SK-N-SH (cell line): ENCODE measurements at regions not wholly inside any gene's neighbourhood (a gene's known extent, or its start where the extent isn't known, plus 50 kb on each side); places are given as distances from the start of the nearest gene placed in this dataset.

ENCODE experiments used
- CTCF ChIA-PET: fragments of 300-600, 350-600 bp; formaldehyde crosslinking; extraction: SDS; loops from one replicate; lab custom pipeline; 2021; lab: Yijun Ruan, JAX
- POLR2A ChIA-PET: fragments of 350-600 bp; sonication (Branson Sonifier 250); formaldehyde crosslinking; extraction: SDS; loops from one replicate; lab custom pipeline; 2020; ENCODE audit warnings: antibody characterized with exemption, inconsistent platforms; lab: Yijun Ruan, JAX
- DNase-seq: peaks from one replicate; pipeline ENCODE4 v3.0.0; 2012
- H2AFZ ChIP-seq: fragments of 200-600 bp; sonication (generic); 2 replicates; pipeline ENCODE4 v1.8.1; 2016; ENCODE audit warnings: antibody characterized with exemption, mild to moderate bottlenecking, low read depth
- H3F3A ChIP-seq: fragments of 200-600 bp; sonication (generic); replicated peaks from 2 replicates; pipeline ENCODE3; 2016; ENCODE audit warnings: antibody characterized with exemption, mild to moderate bottlenecking; ENCODE audit not compliant: insufficient read depth
- H3K27ac ChIP-seq, 2 experiments: fragments of 200-500 bp in 1 of 2; fragments of 200-600 bp in 1 of 2; sonication (Bioruptor generic) in 1 of 2; sonication (generic), shearing (Covaris generic) in 1 of 2; 2 replicates each; pipeline versions ENCODE4 v1.5.1 to v1.6.1; 2014 to 2016; ENCODE audit warnings: low read depth in 2 of 2, inconsistent platforms in 1 of 2, low read length in 1 of 2, mild to moderate bottlenecking in 1 of 2, mixed read lengths in 1 of 2
- H3K27me3 ChIP-seq: fragments of 200-600 bp; sonication (generic), shearing (Covaris generic); 2 replicates; pipeline ENCODE4 v1.6.1; 2016; ENCODE audit warnings: mixed run types; ENCODE audit not compliant: insufficient read depth
- H3K36me3 ChIP-seq, 2 experiments: fragments of 200-500 bp in 1 of 2; fragments of 200-600 bp in 1 of 2; sonication (Bioruptor generic) in 1 of 2; sonication (generic) in 1 of 2; replicated peaks in 1 of 2; 2 replicates each; pipeline versions ENCODE3 to v1.5.1; 2014 to 2016; ENCODE audit warnings: low read length in 1 of 2, mild to moderate bottlenecking in 1 of 2; ENCODE audit not compliant: insufficient read depth in 2 of 2, control insufficient read depth in 1 of 2
- H3K4me1 ChIP-seq, 2 experiments: fragments of 200-500 bp in 1 of 2; fragments of 200-600 bp in 1 of 2; sonication (Bioruptor generic) in 1 of 2; sonication (generic), shearing (Covaris generic) in 1 of 2; 2 replicates each; pipeline versions ENCODE4 v1.5.1 to v1.6.1; 2014 to 2016; ENCODE audit warnings: low read depth in 1 of 2, low read length in 1 of 2, mixed run types in 1 of 2; ENCODE audit not compliant: insufficient read depth in 2 of 2, control insufficient read depth in 1 of 2
- H3K4me2 ChIP-seq: fragments of 200-600 bp; sonication (generic), shearing (Covaris generic); 2 replicates; pipeline ENCODE4 v1.6.1; 2017; ENCODE audit warnings: mixed run types
- H3K4me3 ChIP-seq, 2 experiments: fragments of 200-500 bp in 1 of 2; fragments of 200-600 bp in 1 of 2; sonication (Bioruptor generic) in 1 of 2; sonication (generic), shearing (Covaris generic) in 1 of 2; 2 replicates each; pipeline versions ENCODE4 v1.5.1 to v1.8.1; 2014 to 2016; ENCODE audit warnings: low read depth in 2 of 2, inconsistent platforms in 1 of 2, low read length in 1 of 2, mild to moderate bottlenecking in 1 of 2, mixed read lengths in 1 of 2, moderate library complexity in 1 of 2
- H3K79me2 ChIP-seq: fragments of 200-600 bp; sonication (generic); 2 replicates; pipeline ENCODE4 v1.8.1; 2017; ENCODE audit warnings: mild to moderate bottlenecking; ENCODE audit not compliant: insufficient read depth
- H3K9ac ChIP-seq: fragments of 200-600 bp; sonication (generic); 2 replicates; pipeline ENCODE4 v1.6.1; 2017; ENCODE audit warnings: mixed run types
- H3K9me2 ChIP-seq: fragments of 200-600 bp; sonication (generic); 2 replicates; pipeline ENCODE4 v1.6.1; 2017; ENCODE audit warnings: mixed run types
- H3K9me3 ChIP-seq: fragments of 200-600 bp; sonication (generic); 2 replicates; pipeline ENCODE4 v1.6.1; 2017; ENCODE audit warnings: mixed run types, mild to moderate bottlenecking, moderate library complexity
- H4K20me1 ChIP-seq: fragments of 200-600 bp; sonication (generic); 2 replicates; pipeline ENCODE4 v1.6.1; 2017; ENCODE audit warnings: mild to moderate bottlenecking, mixed run types; ENCODE audit not compliant: insufficient read depth
- CHD2 ChIP-seq: fragments of 150-350 bp; IDR thresholded peaks from 2 replicates; pipeline ENCODE4 v1.6.1; 2018; ENCODE audit warnings: low read length; ENCODE audit not compliant: partially characterized antibody
- EP300 ChIP-seq, 2 experiments: IDR thresholded peaks; 2 replicates each; pipeline versions ENCODE4 v1.4.0 to v1.6.1; 2012; ENCODE audit warnings: borderline replicate concordance in 1 of 2, low read depth in 1 of 2, low read length in 1 of 2
- EZH2phosphoT487 ChIP-seq: fragments of 200-600 bp; sonication (generic); IDR thresholded peaks from 2 replicates; pipeline ENCODE4 v1.6.1; 2017; ENCODE audit warnings: low read depth, mixed run types, mild to moderate bottlenecking, antibody characterized with exemption, moderate library complexity, borderline replicate concordance
- FOSL2 ChIP-seq: IDR thresholded peaks from 2 replicates; pipeline ENCODE4 v1.4.0; 2012; ENCODE audit warnings: low read depth, mild to moderate bottlenecking, moderate library complexity, borderline replicate concordance
- FOXM1 ChIP-seq: IDR thresholded peaks from 2 replicates; pipeline ENCODE4 v1.4.0; 2012; ENCODE audit warnings: low read depth, mild to moderate bottlenecking
- GABPA ChIP-seq: IDR thresholded peaks from 2 replicates; pipeline ENCODE4 v1.4.0; 2012; ENCODE audit warnings: low read depth, mild to moderate bottlenecking
- IRF3 ChIP-seq: fragments of 150-350 bp; IDR thresholded peaks from 2 replicates; pipeline ENCODE4 v1.6.1; 2016; ENCODE audit warnings: mild to moderate bottlenecking, low read depth, low read length
- JUND ChIP-seq: IDR thresholded peaks from 2 replicates; pipeline ENCODE4 v1.4.0; 2012
- MEF2A ChIP-seq: IDR thresholded peaks from 2 replicates; pipeline ENCODE4 v1.4.0; 2012; ENCODE audit warnings: low read depth, borderline replicate concordance
- MXI1 ChIP-seq: IDR thresholded peaks from 2 replicates; pipeline ENCODE4 v1.6.1; 2012; ENCODE audit warnings: mild to moderate bottlenecking, low read depth, low read length, improper control_type of control experiment
- PBX3 ChIP-seq: IDR thresholded peaks from 2 replicates; pipeline ENCODE4; 2012
- POLR2AphosphoS5 ChIP-seq: IDR thresholded peaks from 2 replicates; pipeline ENCODE4 v1.6.1; 2012; ENCODE audit warnings: low read depth, low read length
- RCOR1 ChIP-seq: fragments of 150-350 bp; IDR thresholded peaks from 2 replicates; pipeline ENCODE4 v1.6.1; 2017; ENCODE audit warnings: antibody characterized with exemption, low read length
- REST ChIP-seq: IDR thresholded peaks from 2 replicates; pipeline ENCODE4 v1.6.1; 2012; ENCODE audit warnings: mild to moderate bottlenecking, low read depth, low read length, moderate library complexity
- RFX5 ChIP-seq: IDR thresholded peaks from 2 replicates; pipeline ENCODE4 v1.6.1; 2012; ENCODE audit warnings: mild to moderate bottlenecking, improper control_type of control experiment, low read length
- RXRA ChIP-seq: IDR thresholded peaks from 2 replicates; pipeline ENCODE4 v1.4.0; 2012; ENCODE audit warnings: low read depth, mild to moderate bottlenecking, borderline replicate concordance
- SIN3A ChIP-seq: IDR thresholded peaks from 2 replicates; pipeline ENCODE4 v1.6.1; 2012; ENCODE audit warnings: low read depth, mild to moderate bottlenecking, low read length, moderate library complexity, borderline replicate concordance
- SMC3 ChIP-seq: IDR thresholded peaks from 2 replicates; pipeline ENCODE4 v1.6.1; 2012; ENCODE audit warnings: low read depth, low read length, improper control_type of control experiment
- TCF12 ChIP-seq: IDR thresholded peaks from 2 replicates; pipeline ENCODE4 v1.4.0; 2012
- USF2 ChIP-seq: fragments of 150-350 bp; IDR thresholded peaks from 2 replicates; pipeline ENCODE4 v1.6.1; 2017; ENCODE audit warnings: antibody characterized with exemption, low read length, low read depth, borderline replicate concordance
- YY1 ChIP-seq: IDR thresholded peaks from 2 replicates; pipeline ENCODE4 v1.4.0; 2012; ENCODE audit warnings: low read depth, mild to moderate bottlenecking
- WGBS: methylation state at CpG from one replicate; pipeline ENCODE4 v1.1.6; 2017; ENCODE audit warnings: low lambda C conversion rate; 5-methylcytosine and 5-hydroxymethylcytosine counted together

GRCh38 chr2:78077633-78078032, 555.5 kb upstream of the LRRTM4 start:
- Histone ChIP-seq H3K4me3 (no peak overlapping the region), H3K79me2 (no peaks in the 10 kb centered on the region), H3K9ac (no peak overlapping the region), H3K27me3 (no peaks in the 10 kb centered on the region), H3F3A (no peaks in the 10 kb centered on the region), H2AFZ (no peak overlapping the region), H4K20me1 (no peaks in the 10 kb centered on the region), H3K36me3 (no peaks in the 10 kb centered on the region), H3K9me3 (no peaks in the 10 kb centered on the region), H3K9me2 (no peaks in the 10 kb centered on the region), H3K27ac (no peak overlapping the region; a peak in 1 of 4 replicates), H3K4me1 (peaks cover 0 to 4% of the 10 kb centered on the region in 2 experiments; a peak in 2 of 4 replicates), H3K4me2 (no peak overlapping the region)
- ChIA-PET CTCF (no interaction called here), POLR2A (no interaction called here)
- TF ChIP-seq MEF2A (no peak), JUND (no peak), POLR2AphosphoS5 (no peak), FOSL2 (no peak), RXRA (no peak), MXI1 (no peak), RFX5 (no peak), SMC3 (no peak), YY1 (no peak), CHD2 (no peak), FOXM1 (no peak), SIN3A (no peak)
- 41% methylated on average over 4 of the region's 4 CpGs for WGBS
- DNase-seq, result peak; percentile 3

GRCh38 chr2:78082555-78082954, 560.4 kb upstream of the LRRTM4 start:
- no peak overlapping the region for H3K27ac ChIP-seq
- 27% methylated on average over 2 of the region's 2 CpGs for WGBS
- H2AFZ ChIP-seq, result no peak overlapping the region
- no peak for DNase-seq
- no peaks in the 10 kb centered on the region for H3K9me2 ChIP-seq
- no peak overlapping the region for H3K4me2 ChIP-seq
- no peaks in the 10 kb centered on the region for H3K27me3 ChIP-seq
- H3K79me2 ChIP-seq, result no peaks in the 10 kb centered on the region
- H3K9me3 ChIP-seq, result no peaks in the 10 kb centered on the region
- H3F3A ChIP-seq, result no peaks in the 10 kb centered on the region
- no peaks in the 10 kb centered on the region for H4K20me1 ChIP-seq
- ChIA-PET CTCF (no interaction called here), POLR2A (no interaction called here)
- H3K36me3 ChIP-seq, result no peaks in the 10 kb centered on the region
- no peak for TF ChIP-seq EZH2phosphoT487
- TF ChIP-seq IRF3, result no peak
- TF ChIP-seq MXI1, result no peak
- TF ChIP-seq SMC3, result no peak
- no peak for TF ChIP-seq GABPA
- TF ChIP-seq REST, result no peak
- no peak for TF ChIP-seq EP300 (IDR thresholded peaks at IDR 0.05; ENCODE audit: borderline replicate concordance in 1 of 2, low read depth in 1 of 2, low read length in 1 of 2)
- no peak for TF ChIP-seq JUND
- no peak for TF ChIP-seq RFX5
- no peak for TF ChIP-seq PBX3
- no peak for TF ChIP-seq TCF12
- no peak for TF ChIP-seq MEF2A
- no peak for TF ChIP-seq POLR2AphosphoS5
- no peak for TF ChIP-seq USF2
- no peak for TF ChIP-seq RCOR1
- TF ChIP-seq FOSL2, result no peak
- no peak overlapping the region for H3K9ac ChIP-seq
- peaks cover 0 to 3% of the 10 kb centered on the region in 2 experiments; a peak in 1 of 4 replicates for H3K4me1 ChIP-seq
- no peak overlapping the region for H3K4me3 ChIP-seq
